ENCODE measurements at regions not wholly inside any gene's neighbourhood (a gene's known extent, or its start where the extent isn't known, plus 50 kb on each side); places are given as distances from the start of the nearest gene placed in this dataset.

GRCh38 chr7:45446195-45446944 is 127.8 kb upstream of the ADCY1 start:
- DNase-seq (ENCODE audit: low read depth, low spot score) (peak; percentile 11), FAIRE-seq (peak; percentile 95)
- H3K36me3 ChIP-seq (ENCODE audit: control insufficient read depth in 2 of 2, extremely low read depth in 1 of 2, insufficient read depth in 2 of 2, low read length in 2 of 2) = no peaks in the 10 kb centered on the region
- TF ChIP-seq EZH2 (IDR thresholded peaks at IDR 0.05; ENCODE audit: low read length) = no peak
- no peak for TF ChIP-seq CTCF (optimal IDR thresholded peaks at IDR 0.05 in 1 of 3, IDR thresholded peaks at IDR 0.05 in 1 of 3, conservative IDR thresholded peaks at IDR 0.05 in 1 of 3; ENCODE audit: extremely low read depth in 1 of 3, insufficient read depth in 2 of 3, low read length in 3 of 3)
- no peaks in the 10 kb centered on the region for H3K9me3 ChIP-seq (ENCODE audit: control insufficient read depth, low read depth, low read length)
- H4K20me1 ChIP-seq (ENCODE audit: control insufficient read depth, extremely low read depth, insufficient read depth, low read length) = no peaks in the 10 kb centered on the region
- H3K4me3 ChIP-seq (ENCODE audit: control insufficient read depth in 2 of 3, extremely low read depth in 1 of 3, insufficient read depth in 2 of 3, low read depth in 1 of 3, low read length in 3 of 3) = no peak overlapping the region
- H3K9me1 ChIP-seq (ENCODE audit: control insufficient read depth, extremely low read depth, insufficient read depth, low read length) = no peaks in the 10 kb centered on the region
- H3K4me2 ChIP-seq (ENCODE audit: control insufficient read depth, extremely low read depth, insufficient read depth, low read depth, low read length) = peak overlapping the region; percentile 48
- peak overlapping the region; percentile 31 for H3K9ac ChIP-seq (ENCODE audit: control insufficient read depth, extremely low read depth, insufficient read depth, low read length)
- H3K27ac ChIP-seq (ENCODE audit: control insufficient read depth, insufficient read depth, low read length) = peak overlapping the region; percentile 75
- H3K27me3 ChIP-seq (ENCODE audit: control insufficient read depth, extremely low read depth, insufficient read depth, low read length) = no peaks in the 10 kb centered on the region
- H3K4me1 ChIP-seq (ENCODE audit: control insufficient read depth, extremely low read depth, insufficient read depth, low read length) = peaks cover 13% of the 10 kb centered on the region
- no peaks in the 10 kb centered on the region for H3K79me2 ChIP-seq (ENCODE audit: control insufficient read depth, insufficient read depth, low read length)
- dilution Hi-C loops (cut with MboI; ENCODE audit: extremely low pct_ligation_motif_present, low sequenced_read_pairs) = no loop called here
- H2AFZ ChIP-seq (ENCODE audit: control insufficient read depth, low read length) = no peak overlapping the region

GRCh38 chr7:45447296-45447695 is 126.9 kb upstream of the ADCY1 start:
- Histone ChIP-seq H3K4me2 (ENCODE audit: control insufficient read depth, extremely low read depth, insufficient read depth, low read depth, low read length) (no peak overlapping the region), H4K20me1 (ENCODE audit: control insufficient read depth, extremely low read depth, insufficient read depth, low read length) (no peaks in the 10 kb centered on the region), H3K9me3 (ENCODE audit: control insufficient read depth, low read depth, low read length) (no peaks in the 10 kb centered on the region), H3K4me1 (ENCODE audit: control insufficient read depth, extremely low read depth, insufficient read depth, low read length) (peaks cover 20% of the 10 kb centered on the region), H3K9ac (ENCODE audit: control insufficient read depth, extremely low read depth, insufficient read depth, low read length) (no peak overlapping the region), H3K9me1 (ENCODE audit: control insufficient read depth, extremely low read depth, insufficient read depth, low read length) (no peaks in the 10 kb centered on the region), H3K79me2 (ENCODE audit: control insufficient read depth, insufficient read depth, low read length) (no peaks in the 10 kb centered on the region), H3K27me3 (ENCODE audit: control insufficient read depth, extremely low read depth, insufficient read depth, low read length) (no peaks in the 10 kb centered on the region), H3K36me3 (ENCODE audit: control insufficient read depth in 2 of 2, extremely low read depth in 1 of 2, insufficient read depth in 2 of 2, low read length in 2 of 2) (no peaks in the 10 kb centered on the region), H3K27ac (ENCODE audit: control insufficient read depth, insufficient read depth, low read length) (peak overlapping the region; percentile 75), H3K4me3 (ENCODE audit: control insufficient read depth in 2 of 3, extremely low read depth in 1 of 3, insufficient read depth in 2 of 3, low read depth in 1 of 3, low read length in 3 of 3) (no peak overlapping the region), H2AFZ (ENCODE audit: control insufficient read depth, low read length) (no peak overlapping the region)
- FAIRE-seq = peak; percentile 79
- peak; percentile 25 for DNase-seq (ENCODE audit: low read depth, low spot score)
- dilution Hi-C loops (cut with MboI; ENCODE audit: extremely low pct_ligation_motif_present, low sequenced_read_pairs) = no loop called here
- no peak for TF ChIP-seq CTCF (optimal IDR thresholded peaks at IDR 0.05 in 1 of 3, IDR thresholded peaks at IDR 0.05 in 1 of 3, conservative IDR thresholded peaks at IDR 0.05 in 1 of 3; ENCODE audit: extremely low read depth in 1 of 3, insufficient read depth in 2 of 3, low read length in 3 of 3)
- TF ChIP-seq EZH2 (IDR thresholded peaks at IDR 0.05; ENCODE audit: low read length) = no peak

All from keratinocyte (primary cell).